ENCODE measurements at regions not wholly inside any gene's neighbourhood (a gene's known extent, or its start where the extent isn't known, plus 50 kb on each side); places are given as distances from the start of the nearest gene placed in this dataset.

- DNase-seq (ENCODE audit: low spot score in 2 of 2): no peak
- no peak for TF ChIP-seq POLR2A (IDR thresholded peaks at IDR 0.05)
- TF ChIP-seq CTCF (IDR thresholded peaks at IDR 0.05): no peak
- no peak overlapping the region for H3K4me3 ChIP-seq (ENCODE audit: low read depth, poor library complexity, severe bottlenecking)
- intact Hi-C loops (cut with DNase I; ENCODE audit: low total_unique reads): no loop called here
- WGBS, 2 donors: 39 to 47% methylated on average over 1 of the region's 1 CpG
These were observed 287.2 kb upstream of the GHITM start for GRCh38 chr10:83852146-83852545.

GRCh38 chr10:83862723-83863122 lies 276.6 kb upstream of the GHITM start:
- H3K4me3 ChIP-seq (ENCODE audit: low read depth, poor library complexity, severe bottlenecking): no peak overlapping the region
- no peak for DNase-seq (ENCODE audit: low spot score in 2 of 2)
- intact Hi-C loops (cut with DNase I; ENCODE audit: low total_unique reads): no loop called here
- TF ChIP-seq CTCF (IDR thresholded peaks at IDR 0.05) (no peak), POLR2A (IDR thresholded peaks at IDR 0.05) (no peak)

GRCh38 chr10:83863283-83863966 lies 275.9 kb upstream of the GHITM start:
- intact Hi-C loops (cut with DNase I; ENCODE audit: low total_unique reads): no loop called here
- TF ChIP-seq CTCF (IDR thresholded peaks at IDR 0.05) (no peak), POLR2A (IDR thresholded peaks at IDR 0.05) (no peak)
- 92 to 93% methylated on average over 7 of the region's 7 CpGs for WGBS, 2 donors
- no peak overlapping the region for H3K4me3 ChIP-seq (ENCODE audit: low read depth, poor library complexity, severe bottlenecking)
- no peak for DNase-seq (ENCODE audit: low spot score in 2 of 2)

GRCh38 chr10:83869898-83870297 lies 269.4 kb upstream of the GHITM start:
- 87 to 93% methylated on average over 6 of the region's 6 CpGs for WGBS, 2 donors
- no peak for TF ChIP-seq POLR2A (IDR thresholded peaks at IDR 0.05)
- TF ChIP-seq CTCF (IDR thresholded peaks at IDR 0.05): no peak
- intact Hi-C loops (cut with DNase I; ENCODE audit: low total_unique reads): no loop called here

GRCh38 chr10:83871187-83872081 lies 267.9 kb upstream of the GHITM start:
- 24 to 26% methylated on average over 18 of the region's 18 CpGs for WGBS, 2 donors
- no peak overlapping the region for H3K4me3 ChIP-seq (ENCODE audit: low read depth, poor library complexity, severe bottlenecking)
- TF ChIP-seq CTCF (IDR thresholded peaks at IDR 0.05): peak in 1 of 3 donors; percentile 29
- TF ChIP-seq POLR2A (IDR thresholded peaks at IDR 0.05): no peak
- intact Hi-C loops (cut with DNase I; ENCODE audit: low total_unique reads): no loop called here
- peak; percentile 35 to 87 for DNase-seq (ENCODE audit: low spot score in 2 of 2)

More at GRCh38 chr10:83869898-83870297, 269.4 kb upstream of the GHITM start:
- H3K4me3 ChIP-seq (ENCODE audit: low read depth, poor library complexity, severe bottlenecking): no peak overlapping the region
- DNase-seq (ENCODE audit: low spot score in 2 of 2): no peak
